Mesodermal cell (in vitro differentiated cells): ENCODE measurements at regions not wholly inside any gene's neighbourhood (a gene's known extent, or its start where the extent isn't known, plus 50 kb on each side); places are given as distances from the start of the nearest gene placed in this dataset.

Experiments
- H3K27ac ChIP-seq: 2 replicates; pipeline ENCODE4 v1.7.0; 2013; ENCODE audit warnings: mild to moderate bottlenecking, low read depth, low read length, moderate library complexity; ENCODE audit not compliant: severe bottlenecking
- H3K36me3 ChIP-seq: 2 replicates; pipeline ENCODE4 v1.7.1; 2013; ENCODE audit warnings: mild to moderate bottlenecking, low read length, moderate library complexity; ENCODE audit not compliant: control insufficient read depth, insufficient read depth
- H3K4me1 ChIP-seq: one replicate; pipeline ENCODE4 v1.7.1; 2013; ENCODE audit warnings: mild to moderate bottlenecking, low read length; ENCODE audit not compliant: insufficient read depth, control insufficient read depth, poor library complexity, severe bottlenecking
- H3K4me3 ChIP-seq: 2 replicates; pipeline ENCODE4 v1.7.0; 2013; ENCODE audit warnings: low read length, control low read depth, mild to moderate bottlenecking; ENCODE audit not compliant: insufficient read depth, poor library complexity, severe bottlenecking; ENCODE audit errors: extremely low read depth
- H3K9me3 ChIP-seq: 2 replicates; pipeline ENCODE4 v1.7.1; 2013; ENCODE audit warnings: mild to moderate bottlenecking, low read length, moderate library complexity; ENCODE audit not compliant: control insufficient read depth
- WGBS, 2 experiments: methylation state at CpG; one replicate each; pipeline ENCODE4 v1.1.5; 2013; ENCODE audit warnings: missing lambda C conversion rate in 2 of 2; ENCODE audit not compliant: insufficient coverage in 2 of 2; 5-methylcytosine and 5-hydroxymethylcytosine counted together

- H3K4me1 ChIP-seq, result peaks cover 16% of the 10 kb centered on the region
- no peak overlapping the region for H3K27ac ChIP-seq
- peaks cover 3% of the 10 kb centered on the region for H3K9me3 ChIP-seq
- no peak overlapping the region for H3K4me3 ChIP-seq
- no peaks in the 10 kb centered on the region for H3K36me3 ChIP-seq
- 79 to 100% methylated on average over 2 of the region's 4 CpGs for WGBS, 2 experiments
Observed at GRCh38 chr2:144705328-144706245, 185.7 kb upstream of the ZEB2 start.

GRCh38 chr2:144704709-144705095, 184.8 kb upstream of the ZEB2 start:
- WGBS, 2 experiments, result 92% methylated on average over 2 of the region's 3 CpGs; no CpG with 5 or more reads in 1 of the 2 experiments
- Histone ChIP-seq H3K27ac (no peak overlapping the region), H3K4me3 (no peak overlapping the region), H3K4me1 (peaks cover 16% of the 10 kb centered on the region), H3K36me3 (no peaks in the 10 kb centered on the region), H3K9me3 (peaks cover 3% of the 10 kb centered on the region)

- Histone ChIP-seq H3K36me3 (no peaks in the 10 kb centered on the region), H3K4me3 (no peak overlapping the region), H3K4me1 (peaks cover 16% of the 10 kb centered on the region), H3K9me3 (peaks cover 3% of the 10 kb centered on the region), H3K27ac (no peak overlapping the region)
- WGBS, 2 experiments, result 68 to 83% methylated on average over 2 to 4 of the region's 6 CpGs
Observed at GRCh38 chr2:144703852-144704708, 184.2 kb upstream of the ZEB2 start.

GRCh38 chr2:144702051-144702450, 182.1 kb upstream of the ZEB2 start:
- no peak overlapping the region for H3K4me3 ChIP-seq
- no peaks in the 10 kb centered on the region for H3K36me3 ChIP-seq
- H3K27ac ChIP-seq, result no peak overlapping the region
- 100% methylated on average over 1 of the region's 1 CpG; no CpG with 5 or more reads in 1 of the 2 experiments for WGBS, 2 experiments
- peaks cover 5% of the 10 kb centered on the region for H3K4me1 ChIP-seq
- peaks cover 3% of the 10 kb centered on the region for H3K9me3 ChIP-seq

- WGBS, 2 experiments, result no CpG with 5 or more reads among the region's 2 CpGs
- Histone ChIP-seq H3K36me3 (no peaks in the 10 kb centered on the region), H3K9me3 (no peaks in the 10 kb centered on the region), H3K4me1 (peaks cover 5% of the 10 kb centered on the region), H3K27ac (no peak overlapping the region), H3K4me3 (no peak overlapping the region)
Observed at GRCh38 chr2:144701259-144701658, 181.3 kb upstream of the ZEB2 start.

GRCh38 chr2:144698156-144698555, 178.2 kb upstream of the ZEB2 start:
- H3K4me1 ChIP-seq, result no peaks in the 10 kb centered on the region
- H3K4me3 ChIP-seq, result no peak overlapping the region
- no peaks in the 10 kb centered on the region for H3K9me3 ChIP-seq
- no peaks in the 10 kb centered on the region for H3K36me3 ChIP-seq
- H3K27ac ChIP-seq, result no peak overlapping the region
- 100% methylated on average over 2 of the region's 3 CpGs for WGBS, 2 experiments

GRCh38 chr2:144695657-144696056, 175.7 kb upstream of the ZEB2 start:
- no peaks in the 10 kb centered on the region for H3K36me3 ChIP-seq
- H3K27ac ChIP-seq, result no peak overlapping the region
- no peak overlapping the region for H3K4me3 ChIP-seq
- no peaks in the 10 kb centered on the region for H3K9me3 ChIP-seq
- no CpG with 5 or more reads among the region's 1 CpG for WGBS, 2 experiments
- no peaks in the 10 kb centered on the region for H3K4me1 ChIP-seq

- Histone ChIP-seq H3K27ac (no peak overlapping the region), H3K36me3 (no peaks in the 10 kb centered on the region)
- WGBS, 2 experiments, result no CpG with 5 or more reads among the region's 1 CpG
Observed at GRCh38 chr2:144694456-144694855, 174.5 kb upstream of the ZEB2 start.

GRCh38 chr2:144693179-144693578, 173.3 kb upstream of the ZEB2 start:
- 93% methylated on average over 2 of the region's 3 CpGs; no CpG with 5 or more reads in 1 of the 2 experiments for WGBS, 2 experiments
- Histone ChIP-seq H3K36me3 (no peaks in the 10 kb centered on the region), H3K9me3 (no peaks in the 10 kb centered on the region), H3K4me1 (no peaks in the 10 kb centered on the region), H3K27ac (no peak overlapping the region), H3K4me3 (no peak overlapping the region)

More at GRCh38 chr2:144694456-144694855, 174.5 kb upstream of the ZEB2 start:
- Histone ChIP-seq H3K9me3 (no peaks in the 10 kb centered on the region), H3K4me1 (no peaks in the 10 kb centered on the region), H3K4me3 (no peak overlapping the region)

- 80% methylated on average over 1 of the region's 5 CpGs; no CpG with 5 or more reads in 1 of the 2 experiments for WGBS, 2 experiments
- Histone ChIP-seq H3K4me3 (no peak overlapping the region), H3K27ac (no peak overlapping the region), H3K4me1 (no peaks in the 10 kb centered on the region), H3K36me3 (no peaks in the 10 kb centered on the region), H3K9me3 (no peaks in the 10 kb centered on the region)
Observed at GRCh38 chr2:144692661-144693060, 172.7 kb upstream of the ZEB2 start.
